ELR (cell line): ENCODE measurements at regions not wholly inside any gene's neighbourhood (a gene's known extent, or its start where the extent isn't known, plus 50 kb on each side); places are given as distances from the start of the nearest gene placed in this dataset.

Experiments
- DNase-seq: peaks from one replicate; pipeline ENCODE4 v3.0.0-alpha.2; 2015; ENCODE audit warnings: low read depth

DNA sequence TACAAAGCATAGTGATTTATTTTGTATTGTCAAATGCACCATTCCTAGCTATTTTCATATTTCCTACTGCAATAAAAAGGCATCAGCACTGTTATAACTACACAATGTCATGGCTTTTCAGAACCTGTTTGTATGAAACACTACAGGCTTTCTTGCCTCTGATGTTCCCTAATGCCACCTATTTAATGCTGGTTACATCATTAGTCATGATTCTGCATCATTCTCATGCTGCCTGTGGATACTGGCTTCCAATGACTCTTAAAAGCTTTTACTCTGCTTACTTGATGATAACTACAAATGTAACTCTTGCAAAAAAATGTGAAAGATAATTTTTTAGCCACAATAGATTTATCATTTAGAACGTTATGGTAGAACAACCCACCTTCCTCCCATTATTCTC is 529.4 kb downstream of the HTR7 start:
- no peak for DNase-seq

DNA sequence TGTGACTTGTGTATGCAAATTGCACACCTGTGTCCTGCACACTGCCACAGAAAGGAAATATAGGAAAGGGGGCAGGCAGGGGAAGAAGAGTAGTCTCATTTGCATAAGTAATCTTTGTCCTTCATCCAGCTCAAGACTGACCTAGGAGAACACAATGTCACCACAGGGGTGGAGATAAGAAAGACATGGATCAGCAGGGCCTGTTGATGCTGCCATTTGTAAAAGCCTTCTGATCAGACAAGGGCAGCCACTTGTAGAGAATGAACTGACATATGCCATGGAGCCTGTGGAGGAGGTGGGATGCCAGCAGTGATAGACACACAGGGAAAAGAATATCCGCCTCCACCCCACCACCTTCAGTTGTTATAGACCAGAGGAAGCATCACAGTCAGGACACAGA is 528.9 kb downstream of the HTR7 start:
- DNase-seq, result no peak

DNA sequence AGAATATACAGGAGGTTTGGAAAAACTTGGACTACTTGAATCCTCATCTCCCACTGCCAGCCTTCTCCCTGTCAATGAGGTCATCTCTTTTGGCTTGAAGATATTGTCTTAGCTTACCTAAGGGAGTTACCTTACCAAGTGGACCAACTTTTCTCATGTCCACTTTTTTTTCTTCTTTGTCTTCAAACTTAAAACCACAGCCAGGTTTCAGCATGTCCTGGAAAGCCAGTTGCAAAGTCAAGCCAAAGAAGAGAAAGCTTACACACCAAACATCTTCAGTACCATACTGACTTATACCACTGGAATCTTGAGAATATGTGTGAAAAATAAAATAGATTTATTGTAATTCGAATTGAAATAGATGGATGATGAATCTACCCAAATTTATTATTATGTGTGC is 520.5 kb downstream of the HTR7 start:
- no peak for DNase-seq

DNA sequence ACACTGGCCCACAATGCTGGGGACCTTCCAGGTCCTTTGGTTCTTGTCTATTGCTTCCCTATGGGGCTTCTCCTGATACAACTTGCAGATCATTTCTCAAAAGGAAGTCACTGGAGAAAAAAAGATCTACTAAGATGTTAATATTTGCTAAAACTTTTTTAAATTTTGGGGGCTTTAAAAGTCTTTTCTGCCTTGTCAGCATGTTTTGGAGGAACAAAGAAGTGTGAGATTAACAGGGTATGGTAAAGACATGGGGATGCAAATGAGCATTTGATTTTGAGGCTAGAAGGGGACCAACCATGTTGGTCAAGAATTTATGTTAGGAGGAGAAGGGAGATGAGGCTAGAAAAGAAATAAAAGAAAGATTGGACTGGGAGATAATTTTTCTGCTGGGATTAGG is 515.4 kb downstream of the HTR7 start:
- no peak for DNase-seq

DNA sequence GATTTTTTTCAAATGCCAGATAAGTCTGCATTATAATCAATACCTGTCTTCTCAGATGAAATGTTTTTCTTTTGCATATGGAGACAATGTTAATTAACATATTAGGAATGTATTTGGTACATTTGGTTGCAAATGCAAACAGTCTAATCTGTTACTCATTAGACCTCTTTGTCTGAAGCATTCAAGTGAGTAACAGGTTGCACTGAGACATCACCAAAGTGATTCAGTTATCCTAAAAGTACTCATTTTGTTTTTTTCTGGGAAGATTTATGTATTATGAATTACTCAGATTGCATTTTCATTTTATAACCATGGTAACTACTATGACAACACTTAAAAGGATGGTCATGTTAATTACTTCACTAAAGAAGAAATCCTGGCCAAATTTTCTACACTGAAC is 513.6 kb downstream of the HTR7 start:
- DNase-seq, result no peak

DNA sequence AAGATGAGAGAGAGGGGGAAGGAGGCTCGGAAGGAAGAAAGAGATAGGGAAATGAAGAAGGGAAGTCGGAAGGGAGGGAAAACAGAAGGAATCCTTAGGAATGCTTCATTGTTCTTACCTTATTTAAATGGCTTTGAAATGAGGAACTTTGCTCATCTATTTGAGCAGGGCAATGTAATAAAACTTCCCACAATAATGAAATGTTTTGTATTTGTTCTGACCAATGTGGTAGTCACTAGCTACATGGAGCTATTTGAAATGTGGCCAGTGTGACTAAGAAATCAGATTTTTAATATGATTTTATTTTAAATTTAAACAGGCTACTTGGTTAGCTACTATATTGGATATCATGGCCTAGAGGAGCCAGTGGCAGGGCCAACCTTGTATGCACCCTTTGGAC is 510.6 kb downstream of the HTR7 start:
- no peak for DNase-seq

DNA sequence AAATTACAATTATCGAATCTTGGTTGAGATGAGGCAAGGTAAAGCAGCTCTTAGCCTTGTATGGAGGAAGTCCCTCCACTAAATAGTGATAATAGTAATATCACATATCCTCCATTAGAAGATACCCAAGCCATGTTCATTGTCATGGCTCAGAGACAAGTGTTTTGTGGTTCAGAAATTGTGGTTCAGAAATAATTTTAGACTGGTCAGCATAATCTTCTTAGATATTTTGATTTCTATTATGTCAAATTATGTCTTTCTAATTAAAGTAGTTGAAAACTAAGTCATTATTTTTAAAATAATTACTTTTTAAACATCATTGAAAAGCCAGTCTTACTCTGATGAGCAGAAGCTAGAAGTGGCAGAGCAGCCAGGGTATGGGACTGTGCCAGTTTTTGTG is 507.7 kb downstream of the HTR7 start:
- no peak for DNase-seq

DNA sequence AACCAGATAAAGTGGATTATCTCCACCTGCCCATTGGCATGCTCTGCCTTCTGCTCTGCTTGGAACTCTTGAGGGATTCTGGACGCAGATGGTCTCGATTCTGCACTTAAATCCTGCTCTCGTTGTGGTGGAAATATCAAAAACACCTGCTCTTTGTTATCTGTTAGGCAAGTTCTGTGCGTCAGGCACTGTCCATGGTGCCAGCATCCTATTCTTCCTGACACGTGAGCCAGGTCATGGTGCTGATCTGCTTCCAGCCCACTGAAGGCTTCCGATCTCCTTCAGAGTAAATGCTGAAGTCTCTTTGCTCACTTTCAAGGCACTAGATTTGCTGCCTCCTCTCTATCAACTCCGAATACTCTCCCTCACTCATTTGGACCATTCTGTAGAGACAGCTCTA is 505.6 kb downstream of the HTR7 start:
- no peak for DNase-seq

DNA sequence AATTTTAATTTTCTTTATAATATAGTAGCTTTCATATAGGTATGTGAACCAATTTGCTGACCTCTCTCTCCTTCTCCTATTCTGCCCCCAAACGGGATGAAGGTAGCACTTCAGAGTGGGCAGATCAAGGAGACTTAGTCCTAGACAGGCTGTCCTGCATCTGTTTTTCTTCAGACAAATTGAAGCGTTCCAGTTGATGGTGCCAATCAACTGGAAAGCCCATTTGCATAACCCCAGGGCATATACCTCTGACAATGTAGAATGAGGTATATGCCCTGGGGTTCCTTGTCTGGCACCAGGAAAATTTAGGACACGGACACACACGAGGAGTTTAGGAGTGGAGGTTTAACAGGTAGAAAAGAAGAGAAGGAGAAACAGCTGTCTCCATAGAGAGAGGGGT is 502.9 kb downstream of the HTR7 start:
- DNase-seq, result no peak

DNA sequence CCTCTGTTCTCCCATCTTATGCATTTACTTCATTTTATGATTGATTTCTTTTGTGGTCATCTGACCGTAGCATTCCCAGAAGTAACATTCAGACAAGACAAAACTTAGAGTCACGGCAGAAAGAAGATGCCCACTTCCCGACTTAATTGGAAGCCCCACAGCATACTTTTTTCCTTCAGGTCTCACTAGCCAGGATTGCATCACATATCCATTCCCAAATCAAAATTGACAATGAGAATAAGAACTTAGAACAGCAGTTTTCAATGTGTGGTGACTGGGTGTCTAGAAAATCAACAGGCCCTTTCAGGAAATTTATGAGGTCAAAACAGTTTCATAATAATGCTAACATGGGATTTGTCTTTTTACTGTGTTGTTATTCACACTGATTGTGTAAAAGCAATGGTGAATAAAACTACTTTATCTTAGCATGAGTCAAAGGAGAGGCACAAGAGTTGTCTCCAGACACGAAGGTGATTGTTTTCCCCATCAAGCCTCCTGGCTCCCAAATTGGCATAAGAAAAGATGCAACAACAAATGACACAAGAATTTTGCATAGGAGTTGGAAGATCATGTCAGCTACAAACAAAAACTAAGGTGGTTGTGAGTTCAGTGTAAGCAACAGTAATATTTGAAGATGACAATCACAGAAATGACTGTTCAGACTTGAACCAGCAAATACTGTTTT is 493.9 kb downstream of the HTR7 start:
- DNase-seq, result no peak

DNA sequence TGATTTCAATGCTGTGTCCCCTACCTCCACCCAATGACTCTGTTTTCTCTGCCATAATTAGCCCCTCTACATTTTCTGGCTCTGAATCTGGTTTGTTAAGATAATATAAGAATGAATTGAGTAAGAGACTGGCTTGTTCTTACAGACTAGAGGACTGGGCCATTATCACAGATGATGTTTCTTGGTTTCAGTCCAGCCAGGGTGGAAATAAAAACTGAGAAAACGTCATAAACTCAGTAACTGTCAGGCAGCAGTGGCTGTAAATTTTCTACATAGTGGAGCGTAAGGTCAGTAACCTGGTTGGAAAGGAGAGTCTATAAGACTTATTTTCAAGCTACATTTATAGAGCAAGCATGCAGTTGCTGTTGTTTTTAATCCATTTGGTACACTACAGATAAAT is 485.4 kb downstream of the HTR7 start:
- DNase-seq, result no peak

DNA sequence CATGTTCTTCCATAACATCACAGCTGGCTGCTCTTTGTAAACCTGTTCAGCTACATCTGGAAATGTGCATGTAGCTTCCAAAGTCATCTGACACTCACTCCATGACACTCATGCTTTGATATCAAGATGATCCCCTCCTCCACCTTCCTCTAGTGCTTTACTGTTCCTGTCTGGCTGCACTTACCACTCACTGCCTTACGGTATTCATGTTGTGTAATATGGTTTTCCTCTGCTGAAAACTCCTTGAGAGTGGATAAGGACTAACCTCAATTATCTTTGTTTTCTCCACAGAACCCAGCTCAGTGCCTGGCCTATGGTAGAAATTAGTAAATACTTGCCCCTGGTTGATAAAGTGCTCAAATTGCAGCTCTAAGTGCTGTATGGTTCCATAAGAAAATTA is 483.9 kb downstream of the HTR7 start:
- DNase-seq, result no peak

DNA sequence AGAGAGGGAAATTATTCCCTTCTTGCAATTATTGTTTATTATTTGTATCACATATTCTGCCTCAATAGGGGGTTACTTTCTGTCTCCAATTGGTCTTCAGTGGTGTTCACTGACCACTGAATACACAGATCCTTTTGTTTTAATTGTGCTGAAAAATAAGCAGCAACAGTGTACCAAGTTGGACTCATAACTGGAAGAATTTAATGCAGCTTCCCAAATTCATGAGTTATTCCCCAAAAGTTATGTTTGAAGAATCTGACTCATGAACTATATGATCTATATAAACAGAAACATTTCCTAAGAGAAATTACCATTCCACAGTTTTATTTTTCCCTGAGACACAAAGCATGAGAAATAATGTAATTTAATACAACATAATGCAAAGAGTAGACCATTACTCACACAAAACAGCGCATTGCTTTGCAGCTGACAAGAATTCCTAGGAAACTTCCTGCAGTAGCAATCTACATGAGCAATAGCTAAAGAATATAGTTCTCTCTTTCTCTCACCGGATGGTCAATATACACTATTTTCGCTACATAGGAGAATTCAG is 479.2 kb downstream of the HTR7 start:
- peak; percentile 30 for DNase-seq

DNA sequence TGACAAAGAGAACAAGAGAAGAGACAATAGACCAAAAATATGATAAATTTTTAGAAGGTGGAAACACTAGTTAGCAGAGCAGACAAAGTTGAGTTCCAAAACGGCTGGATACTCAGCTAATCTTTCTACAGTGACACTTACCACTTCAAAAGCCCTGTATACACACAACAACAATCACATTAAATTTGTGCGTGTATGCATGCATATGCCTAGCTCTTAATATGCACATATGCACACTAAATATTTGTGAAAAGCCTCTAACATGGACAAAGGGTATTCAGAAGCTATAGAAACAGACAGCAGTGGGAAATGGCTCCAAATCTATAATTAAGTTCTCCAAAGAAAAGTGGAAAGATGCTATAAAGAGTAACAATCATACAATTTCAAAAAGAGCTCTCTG is 476.4 kb downstream of the HTR7 start:
- no peak for DNase-seq

DNA sequence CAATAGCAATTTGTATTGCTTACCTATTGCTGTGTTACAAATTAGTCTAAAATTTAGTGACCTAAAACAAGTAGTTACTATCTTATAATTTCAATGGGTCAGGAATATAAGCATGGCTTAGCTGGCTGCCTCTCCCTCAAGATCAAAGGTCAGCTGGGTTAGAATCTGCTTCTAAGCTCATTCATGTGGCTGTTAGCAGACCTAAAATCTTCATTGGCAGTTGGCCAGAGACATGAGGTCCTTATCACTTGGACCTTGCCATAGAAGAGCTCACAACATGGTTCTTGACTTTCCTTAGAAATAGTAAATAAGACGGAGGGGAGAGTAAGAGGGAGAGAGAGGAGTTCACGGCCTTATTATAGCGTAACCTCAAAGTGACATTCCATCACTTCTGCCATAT is 468.0 kb downstream of the HTR7 start:
- DNase-seq, result no peak

DNA sequence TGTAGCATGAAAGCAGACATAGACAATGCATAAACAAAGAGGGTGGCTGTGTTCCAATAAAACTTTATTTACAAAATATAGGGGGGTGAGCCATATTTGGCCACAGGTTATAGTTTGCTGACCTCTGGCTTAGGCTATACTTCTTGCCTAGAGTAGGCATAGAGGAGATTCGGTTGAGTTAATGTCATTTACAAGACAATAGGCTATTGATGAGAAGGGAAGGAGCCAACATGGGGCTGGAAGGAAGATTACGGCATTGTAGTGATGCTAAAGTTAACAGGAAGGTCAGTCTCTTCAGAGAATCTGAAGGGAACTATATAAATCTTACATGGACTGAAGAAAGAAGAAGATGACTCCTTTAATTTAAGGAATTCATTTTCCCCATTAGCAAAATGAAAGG is 463.5 kb downstream of the HTR7 start:
- DNase-seq, result no peak

DNA sequence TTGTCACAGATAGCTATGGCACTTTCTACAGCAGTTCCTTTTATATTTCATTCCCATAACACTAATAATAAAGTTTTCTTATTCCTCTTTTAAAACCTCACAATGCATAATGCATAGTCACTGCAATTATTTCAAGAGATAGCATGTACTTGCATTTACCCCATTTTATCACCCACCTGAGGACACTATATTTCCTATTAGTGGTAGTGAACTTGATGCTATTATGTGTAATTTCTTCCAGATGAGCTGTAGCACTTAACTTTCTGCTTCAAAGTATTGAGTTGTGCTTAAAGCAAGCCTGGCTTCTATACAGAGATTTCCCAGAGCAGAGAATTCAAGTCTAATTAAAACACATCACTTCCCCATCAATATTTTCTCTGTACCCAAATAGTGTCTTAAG is 461.1 kb downstream of the HTR7 start:
- no peak for DNase-seq

DNA sequence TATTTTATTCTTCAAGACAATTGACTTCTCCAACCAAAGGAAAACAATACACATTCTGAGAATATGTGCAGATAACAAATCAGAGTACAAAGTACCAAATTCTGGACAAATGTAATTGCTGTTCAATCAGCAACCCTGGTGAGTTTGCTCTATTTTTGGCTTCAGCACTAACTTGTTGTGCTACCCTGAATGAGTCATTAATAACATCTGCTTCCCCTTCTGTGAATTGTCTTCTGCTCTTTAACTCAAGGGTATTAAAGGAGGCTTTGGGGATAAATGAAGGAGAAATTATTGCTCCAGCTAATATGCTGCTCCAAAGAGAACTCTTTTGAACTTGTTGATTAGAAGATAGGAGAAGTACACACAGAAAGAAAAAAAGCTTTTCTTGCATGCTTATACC is 459.3 kb downstream of the HTR7 start:
- no peak for DNase-seq

DNA sequence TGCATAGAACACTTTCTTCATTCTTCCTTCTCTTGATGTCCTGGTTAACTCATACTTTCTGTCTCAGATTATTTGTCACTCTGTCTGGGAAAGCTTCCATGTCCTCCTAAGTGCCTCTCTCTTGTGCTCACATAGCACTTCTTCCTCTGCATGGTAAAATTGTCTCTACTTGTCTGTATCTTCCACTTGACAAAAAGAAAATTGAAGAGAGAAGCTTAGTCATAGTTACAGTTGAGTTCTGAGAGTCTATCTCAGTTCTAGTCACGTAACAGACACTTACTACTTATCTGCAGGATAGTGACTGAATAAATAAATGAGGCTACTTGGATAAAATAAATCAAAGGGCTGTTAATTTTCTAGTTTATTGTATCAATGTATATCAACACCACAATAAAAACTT is 458.1 kb downstream of the HTR7 start:
- no peak for DNase-seq

DNA sequence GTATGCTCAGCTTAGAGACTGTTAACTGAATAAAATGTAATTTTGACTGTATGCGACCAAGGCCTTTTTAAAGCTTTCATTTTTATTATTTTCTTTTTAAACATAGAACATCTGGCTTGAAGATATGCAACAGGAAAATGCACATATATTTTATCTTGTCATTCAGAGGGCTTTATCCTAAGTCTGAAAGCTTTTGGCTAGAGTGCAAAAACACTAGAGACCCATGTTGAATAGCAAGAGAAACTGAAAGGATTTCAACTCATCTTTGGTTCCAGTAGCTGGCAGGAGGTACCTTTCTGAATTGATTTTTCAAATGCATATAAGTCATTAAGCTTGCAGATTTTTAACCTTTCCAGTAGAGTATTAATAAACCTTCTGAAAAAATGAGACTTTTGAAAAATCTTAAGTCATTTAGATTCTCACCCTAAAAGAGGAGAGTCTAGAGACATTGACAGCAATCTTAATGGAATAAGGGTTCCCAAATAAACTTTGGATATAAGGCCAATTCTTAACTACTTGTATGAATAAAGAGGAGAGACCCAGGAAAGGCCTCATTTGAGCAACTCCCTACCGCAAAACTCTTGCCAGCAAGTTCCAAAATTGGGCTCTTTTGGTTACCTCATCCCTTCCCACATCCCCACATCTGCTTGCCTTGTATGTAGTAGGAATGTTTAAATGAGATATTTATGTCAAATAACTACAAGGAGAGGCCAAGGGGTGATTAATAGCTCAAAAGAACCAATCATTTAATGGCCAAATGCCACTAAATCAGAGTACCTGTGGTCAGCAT is 454.4 kb downstream of the HTR7 start:
- no peak for DNase-seq

DNA sequence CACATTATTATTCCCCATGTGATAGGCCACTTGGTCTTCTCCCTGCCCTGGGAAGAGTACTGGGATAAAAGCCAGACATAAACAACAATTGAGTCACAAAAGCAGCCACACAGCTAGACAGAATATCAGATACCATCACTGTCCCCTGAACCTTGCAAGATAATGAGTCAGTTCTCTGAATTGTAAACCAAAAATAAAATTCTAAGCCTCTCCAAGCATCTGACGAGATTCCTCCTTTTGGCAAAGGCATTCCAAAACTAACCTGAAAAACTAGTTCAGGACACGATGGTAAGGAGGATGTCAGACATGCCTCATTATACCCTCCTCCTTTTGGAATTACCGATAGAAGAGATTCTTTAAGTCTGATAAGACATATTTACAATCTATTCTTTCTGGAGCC is 450.7 kb downstream of the HTR7 start:
- DNase-seq, result peak; percentile 69

DNA sequence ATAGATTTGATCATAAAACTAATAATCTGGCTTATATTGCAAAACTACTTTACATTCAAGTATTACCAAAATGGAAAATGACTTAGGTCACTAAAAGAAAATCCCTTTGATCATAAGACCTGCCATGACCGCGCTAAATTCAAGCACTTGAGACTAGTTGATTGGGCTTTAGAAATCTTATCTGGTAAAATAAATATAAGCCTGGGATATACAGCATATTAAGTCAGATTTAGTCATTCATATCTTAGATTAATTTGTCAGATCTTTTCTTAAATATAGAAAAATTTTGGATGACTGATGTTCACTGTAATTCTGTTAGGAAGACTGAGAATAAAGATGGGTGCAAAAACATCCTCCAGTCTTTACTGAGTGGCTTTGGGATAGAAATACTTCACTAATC is 450.0 kb downstream of the HTR7 start:
- no peak for DNase-seq

DNA sequence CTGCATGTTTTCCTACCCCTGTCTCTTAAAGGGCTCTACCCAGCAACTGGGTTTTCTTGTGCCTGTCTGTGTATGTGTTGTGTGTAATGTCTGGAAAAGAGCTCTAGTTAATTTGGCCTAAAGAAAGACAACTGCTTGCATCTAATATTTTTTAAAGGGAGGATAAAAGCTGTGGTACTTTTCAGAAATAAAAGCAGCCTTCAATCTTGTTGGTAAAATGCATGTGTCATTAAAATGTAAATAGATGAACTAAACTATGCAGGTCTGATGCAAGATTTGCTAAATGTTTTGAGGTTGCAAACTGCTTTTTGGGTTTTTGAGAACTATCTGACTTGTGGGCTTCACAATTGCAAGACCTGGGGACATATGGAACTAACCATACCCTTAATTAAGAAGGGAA is 445.3 kb downstream of the HTR7 start:
- no peak for DNase-seq

DNA sequence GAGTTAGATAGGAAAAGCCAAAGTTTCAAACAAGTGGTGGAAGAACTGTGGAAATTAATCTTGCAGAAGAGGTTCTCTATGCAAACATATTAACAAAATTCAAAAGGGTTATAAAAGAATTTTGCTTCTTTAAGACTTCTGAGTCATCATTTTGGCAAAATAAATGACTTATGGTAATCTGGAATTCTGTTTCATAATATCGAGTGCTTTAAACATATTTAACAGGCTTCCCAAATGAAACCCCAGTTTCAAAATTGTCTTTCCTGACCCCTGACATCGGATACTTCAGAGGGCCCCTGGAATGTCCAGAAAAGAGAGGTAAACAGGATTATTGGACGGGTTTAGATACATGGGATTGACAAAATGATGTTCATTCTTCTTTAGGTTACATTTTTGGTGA is 444.6 kb downstream of the HTR7 start:
- DNase-seq, result peak; percentile 7
